ENCODE measurements at regions not wholly inside any gene's neighbourhood (a gene's known extent, or its start where the extent isn't known, plus 50 kb on each side); places are given as distances from the start of the nearest gene placed in this dataset.

GRCh38 chr2:46829231-46829995 lies 86.2 kb downstream of the MCFD2 start:
- no peak for DNase-seq

GRCh38 chr2:46828491-46829230 lies 86.9 kb downstream of the MCFD2 start:
- no peak for DNase-seq

- no peak for DNase-seq
Observed at GRCh38 chr2:46828135-46828438, 87.5 kb downstream of the MCFD2 start.

GRCh38 chr2:46827274-46828134 lies 88.1 kb downstream of the MCFD2 start:
- peak; percentile 89 for DNase-seq

- no peak for DNase-seq
Observed at GRCh38 chr2:46826569-46827245, 88.9 kb downstream of the MCFD2 start.

- DNase-seq = peak; percentile 76
Observed at GRCh38 chr2:46825939-46826568, 89.6 kb downstream of the MCFD2 start.

- no peak for DNase-seq
Observed at GRCh38 chr2:46825231-46825938, 90.2 kb downstream of the MCFD2 start.

GRCh38 chr2:46824611-46825010 lies 91.0 kb downstream of the MCFD2 start:
- DNase-seq = no peak

GRCh38 chr2:46821600-46821999 lies 94.0 kb downstream of the MCFD2 start:
- DNase-seq = no peak

GRCh38 chr2:46818819-46819218 lies 96.8 kb downstream of the MCFD2 start:
- no peak for DNase-seq

- DNase-seq = no peak
Observed at GRCh38 chr2:46818141-46818621, 97.4 kb downstream of the MCFD2 start.

GRCh38 chr2:46816846-46817726 lies 98.5 kb downstream of the MCFD2 start:
- DNase-seq = no peak

GRCh38 chr2:46816151-46816845 lies 99.3 kb downstream of the MCFD2 start:
- no peak for DNase-seq

- DNase-seq = peak; percentile 26
Observed at GRCh38 chr2:46815121-46815802, 100.3 kb downstream of the MCFD2 start.

GRCh38 chr2:46814160-46814961 lies 101.2 kb downstream of the MCFD2 start:
- DNase-seq = peak; percentile 81

- DNase-seq = no peak
Observed at GRCh38 chr2:46813680-46814079, 101.9 kb downstream of the MCFD2 start.

GRCh38 chr2:46813020-46813415 lies 102.6 kb downstream of the MCFD2 start:
- no peak for DNase-seq

Data from fibroblast of skin of back (primary cell).